C1 segment of cervical spinal cord (tissue), 14 donors: ENCODE measurements at regions not wholly inside any gene's neighbourhood (a gene's known extent, or its start where the extent isn't known, plus 50 kb on each side); places are given as distances from the start of the nearest gene placed in this dataset.
"Not testable (repeated sequence)": the region's sequence is repeated elsewhere in the genome, so short reads cannot be mapped to it uniquely, and the experiment has no call there.

Experiments
- DNase-seq, 14 donors: peaks; one replicate each; lab custom pipeline; 2025; lab: John Stamatoyannopoulos, UW

DNA sequence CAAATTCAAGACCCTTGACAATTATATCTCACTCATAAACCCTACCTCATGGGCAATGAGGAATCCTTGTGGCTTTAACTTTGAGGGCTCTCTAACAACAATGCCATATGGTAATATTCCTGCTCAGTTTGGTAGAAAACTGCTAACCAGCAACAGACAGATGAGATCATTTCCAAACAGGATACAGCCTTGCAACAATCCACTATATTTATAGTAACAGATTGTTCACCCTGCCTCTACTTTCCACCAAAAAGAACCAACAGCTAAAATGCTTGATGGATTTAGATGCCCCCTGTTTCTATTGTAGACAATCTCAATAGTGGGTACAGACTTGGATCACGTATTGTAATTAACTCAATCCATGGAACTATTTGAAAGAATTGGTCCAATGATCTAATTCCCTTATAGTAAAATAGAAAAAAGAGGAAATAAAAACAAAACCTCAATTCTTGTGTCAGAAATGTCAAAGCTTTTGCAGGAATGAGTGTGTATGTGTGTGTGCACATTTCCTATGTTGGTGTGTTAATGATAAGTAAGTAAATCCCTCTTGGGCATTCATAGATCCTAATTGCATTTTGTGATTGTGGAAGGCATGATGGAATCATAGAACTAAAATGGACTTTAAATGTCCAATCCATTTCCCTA lies 100.0 kb upstream of the EDEM3 start:
- DNase-seq, result peak in 1 of 14 donors; percentile 82

DNA sequence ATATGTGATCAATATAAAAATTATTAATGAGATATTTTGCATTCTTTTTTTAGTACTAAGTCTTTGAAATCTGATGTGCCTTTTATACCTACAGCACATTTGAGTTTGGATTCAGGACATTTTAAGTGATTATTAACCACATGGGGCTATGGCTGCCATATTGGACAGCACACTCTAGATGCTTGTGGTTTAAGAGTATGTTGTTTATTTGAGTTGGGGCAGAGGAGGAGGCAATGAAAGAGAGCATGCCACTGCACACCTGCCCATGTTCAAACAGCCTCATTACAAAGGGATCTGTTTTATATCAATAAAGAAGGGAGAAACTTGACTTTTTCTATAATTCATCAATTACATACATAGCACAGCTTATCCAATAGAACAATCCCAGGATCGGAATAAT lies 99.4 kb upstream of the EDEM3 start:
- DNase-seq, result no peak

DNA sequence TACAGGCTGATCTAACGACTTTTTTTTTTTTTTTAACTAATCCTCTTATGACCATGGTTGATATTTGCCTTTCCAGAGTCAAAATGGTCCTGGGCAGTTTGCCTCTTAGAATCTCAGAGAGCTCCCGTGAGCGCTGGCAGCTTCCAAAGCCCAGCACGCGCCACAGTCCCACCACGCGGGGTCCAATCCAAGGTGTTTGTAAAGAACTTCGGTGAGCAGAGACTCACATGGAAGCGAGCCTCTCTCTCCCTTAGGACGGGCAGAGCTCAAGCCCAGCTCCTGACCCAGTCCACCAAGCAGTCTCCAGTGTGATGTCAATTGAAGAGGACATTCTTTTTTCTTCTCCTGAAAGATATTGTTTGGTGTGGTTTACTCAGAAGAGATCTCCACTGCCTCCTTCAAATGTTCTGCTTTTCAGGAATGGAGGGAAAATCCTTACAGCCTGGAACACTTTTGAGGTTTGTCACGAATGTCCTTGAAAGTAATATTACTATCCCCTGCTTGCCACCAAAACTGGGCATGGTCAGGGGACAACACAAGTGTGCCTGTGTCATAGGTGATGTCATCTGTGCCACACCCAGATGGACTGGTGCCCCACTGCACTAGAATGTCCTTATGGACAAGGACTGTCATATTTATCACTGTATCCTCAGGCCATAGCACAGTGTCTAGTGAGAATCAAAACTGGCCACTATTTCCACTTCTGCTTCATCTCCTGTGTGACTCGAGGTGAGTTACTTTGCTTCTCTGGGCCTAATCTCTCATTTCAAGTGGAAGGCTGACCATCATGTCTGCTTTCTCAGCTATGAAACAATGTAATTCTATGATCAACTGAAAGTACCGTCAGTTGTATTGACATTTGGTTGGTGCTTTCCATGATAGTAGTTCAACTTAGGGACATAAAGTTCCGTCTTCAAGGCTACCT lies 97.4 kb upstream of the EDEM3 start:
- DNase-seq, result no peak

DNA sequence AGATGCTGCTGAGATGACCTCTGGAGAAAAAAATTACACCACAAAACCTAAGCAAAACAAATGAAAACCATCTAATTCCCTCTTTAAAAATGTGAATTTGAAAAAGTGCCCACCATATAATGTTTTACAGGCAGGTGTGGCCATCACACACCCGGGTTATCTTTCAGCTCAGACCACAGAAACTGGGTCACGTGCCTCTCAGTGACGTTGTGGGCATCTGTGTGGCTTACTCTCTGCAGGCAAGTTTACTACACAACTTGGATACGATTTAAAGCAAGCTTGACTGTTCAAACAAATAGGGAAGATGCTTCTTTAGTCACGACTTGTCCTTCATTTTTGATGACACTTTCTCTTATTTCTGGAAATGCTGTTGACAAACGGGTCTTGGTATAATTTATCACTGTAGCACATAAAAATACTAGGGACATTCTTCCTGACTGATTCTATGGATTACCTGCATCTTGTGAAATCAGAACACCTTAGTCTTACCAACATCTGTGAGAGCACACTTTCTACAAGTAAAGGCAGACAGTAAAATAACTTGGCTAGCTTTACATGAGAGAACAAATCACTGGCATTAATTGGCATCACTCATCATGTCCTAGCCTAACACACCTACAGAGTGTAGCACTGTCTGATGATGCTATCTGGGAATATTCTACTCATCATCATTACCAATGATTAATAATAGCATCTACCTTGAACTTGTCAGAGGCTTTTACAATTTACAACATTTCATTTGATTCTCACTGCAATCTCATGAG lies 89.3 kb upstream of the EDEM3 start:
- no peak for DNase-seq

DNA sequence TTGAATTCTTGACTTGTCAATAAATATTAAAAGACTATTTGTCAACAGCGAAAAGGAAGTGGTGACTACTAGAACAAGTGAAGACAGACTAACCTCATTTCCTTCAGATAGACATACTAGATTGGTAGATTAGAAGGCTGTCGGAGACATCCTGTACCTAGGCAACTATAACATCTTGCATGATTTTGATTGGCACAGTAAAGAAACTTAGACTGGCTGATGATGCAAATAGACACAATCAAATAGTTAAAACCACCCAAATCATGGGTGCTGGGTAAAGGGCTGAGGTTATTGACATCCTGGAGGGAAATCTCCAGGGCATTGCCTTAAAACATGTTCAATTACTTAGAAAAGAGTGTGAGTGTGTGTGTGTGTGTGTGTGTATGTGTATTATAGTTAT lies 85.9 kb upstream of the EDEM3 start:
- DNase-seq, result no peak

DNA sequence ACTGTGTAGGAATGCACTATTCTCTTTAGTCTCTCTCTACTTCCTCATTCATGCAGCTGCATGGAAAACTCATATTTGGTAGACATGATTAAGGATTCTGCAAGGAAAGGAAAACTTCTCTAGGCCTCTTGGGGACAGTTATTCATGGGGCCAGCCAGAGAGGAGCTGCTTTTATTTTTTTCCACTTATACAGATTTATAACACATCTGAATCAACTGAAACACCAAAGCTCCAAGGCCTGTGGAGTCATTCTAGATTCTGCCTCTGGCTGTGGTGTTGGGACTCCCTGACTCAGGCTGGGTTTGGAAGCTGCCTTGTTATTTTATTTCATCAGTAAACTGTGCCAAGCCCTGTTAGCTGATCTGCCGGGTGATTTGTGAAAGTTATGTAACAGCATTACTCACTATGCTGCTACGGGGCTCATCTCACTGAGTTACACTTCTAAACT lies 83.9 kb upstream of the EDEM3 start:
- DNase-seq, result peak in 3 of 14 donors; percentile 4 to 60 (median 37)

DNA sequence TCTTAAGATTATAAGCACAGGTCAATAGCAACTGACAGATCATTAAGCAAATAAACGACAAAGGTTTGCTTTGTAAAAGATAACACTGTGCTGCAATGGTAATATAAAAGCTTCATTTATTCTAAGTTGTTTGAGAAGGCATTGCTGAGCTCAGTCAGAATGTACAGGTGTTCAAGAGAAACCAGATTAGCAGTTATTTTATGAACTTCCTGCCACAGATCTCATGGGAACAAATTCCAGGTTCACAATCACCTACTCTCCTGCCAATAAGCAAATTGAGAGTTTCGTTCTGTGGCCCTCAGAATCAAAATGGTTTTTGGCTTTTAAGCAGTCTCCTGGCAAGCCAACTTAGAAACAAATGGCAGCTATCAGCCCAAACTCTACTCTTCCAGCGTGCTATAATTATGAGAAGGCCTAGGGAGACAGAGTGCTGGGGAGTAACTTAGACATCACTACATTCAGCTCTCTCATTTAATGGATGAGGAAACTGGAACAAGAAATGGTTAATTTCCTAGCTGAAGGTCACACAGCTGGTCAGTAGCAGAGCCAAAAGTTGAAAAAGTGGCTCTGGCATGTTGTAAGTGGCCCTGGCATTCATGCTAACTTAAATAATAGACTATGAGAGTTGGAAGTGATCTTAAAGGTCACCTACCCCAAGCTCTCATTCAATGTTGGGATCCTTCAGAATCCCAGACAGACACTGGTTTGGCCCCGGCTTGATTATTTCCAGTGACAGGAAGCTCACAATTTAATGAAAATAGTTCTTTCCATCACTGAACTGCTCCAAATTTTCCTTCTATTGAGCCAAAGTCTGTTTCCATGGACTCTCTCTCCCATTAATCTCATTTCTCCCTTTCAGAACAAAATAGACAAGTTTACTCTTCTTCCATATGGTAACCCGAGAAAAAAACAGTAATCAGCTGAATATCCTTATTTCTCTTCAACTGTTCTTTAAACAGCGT lies 82.6 kb upstream of the EDEM3 start:
- DNase-seq, result no peak

DNA sequence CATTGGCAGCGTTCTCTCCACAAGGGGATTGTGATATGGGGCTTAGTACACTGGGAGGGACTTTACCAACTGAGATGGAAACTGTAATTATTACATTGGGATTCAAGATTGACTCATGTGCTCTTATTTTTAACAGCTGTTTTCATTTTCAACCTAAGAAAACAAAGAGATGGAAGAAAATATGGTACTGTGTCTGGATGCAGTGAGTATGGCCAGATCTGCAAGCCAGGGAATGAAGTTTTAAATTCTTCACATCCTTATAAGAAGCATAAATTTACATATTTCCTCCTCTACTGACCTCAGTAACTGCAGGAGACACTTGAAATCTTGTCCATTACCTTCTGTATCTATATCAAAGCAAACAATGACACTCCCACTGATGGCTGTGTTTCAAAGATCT lies 81.5 kb upstream of the EDEM3 start:
- DNase-seq, result no peak

DNA sequence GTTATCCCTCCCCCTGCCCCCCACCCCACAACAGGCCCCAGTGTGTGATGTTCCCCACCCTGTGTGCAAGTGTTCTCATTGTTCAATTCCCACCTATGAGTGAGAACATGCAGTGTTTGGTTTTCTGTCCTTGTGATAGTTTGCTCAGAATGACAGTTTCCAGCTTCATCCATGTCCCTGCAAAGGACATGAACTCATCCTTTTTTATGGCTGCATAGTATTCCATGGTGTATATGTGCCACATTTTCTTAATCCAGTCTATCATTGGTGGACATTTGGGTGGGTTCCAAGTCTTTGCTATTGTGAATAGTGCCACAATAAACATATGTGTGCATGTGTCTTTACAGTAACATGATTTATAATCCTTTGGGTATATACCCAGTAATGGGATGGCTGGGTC lies 79.3 kb upstream of the EDEM3 start:
- DNase-seq, result not testable (repeated sequence)

DNA sequence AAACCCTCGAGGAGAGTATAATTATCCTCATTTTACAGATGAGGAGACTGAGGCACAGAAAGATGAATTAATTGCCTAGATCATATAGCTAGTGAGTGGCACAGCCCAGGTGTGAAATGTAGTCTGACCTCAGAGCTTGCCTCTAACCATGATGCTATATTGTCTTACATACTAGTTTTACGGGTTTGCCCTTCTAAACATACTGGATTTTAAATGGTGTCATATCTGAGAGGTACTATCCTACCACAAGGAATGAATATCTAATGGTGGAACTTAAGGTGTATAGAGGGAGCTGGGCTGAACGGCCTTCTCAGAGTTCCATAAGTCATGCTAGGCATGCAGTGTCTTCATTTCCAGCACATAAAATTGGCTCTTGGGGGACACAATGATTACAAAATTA lies 77.9 kb upstream of the EDEM3 start:
- no peak for DNase-seq

DNA sequence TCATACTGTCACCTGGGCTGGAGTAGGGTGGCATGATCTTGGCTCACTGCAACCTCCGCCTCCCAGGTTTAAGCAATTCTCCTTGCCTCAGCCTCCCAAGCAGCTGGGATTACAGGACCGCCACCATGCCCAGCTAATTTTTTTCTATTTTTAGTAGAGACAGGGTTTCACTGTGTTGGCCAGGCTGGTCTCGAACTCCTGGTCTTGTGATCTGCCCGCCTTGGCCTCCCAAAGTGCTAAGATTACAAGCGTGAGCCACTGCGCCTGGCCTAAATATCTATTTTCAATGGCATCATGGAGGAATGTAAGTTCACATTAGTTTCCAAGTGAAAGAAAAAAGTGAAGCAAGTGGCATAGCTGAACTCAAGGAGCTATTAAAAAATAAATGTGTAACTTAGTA lies 74.8 kb upstream of the EDEM3 start:
- not testable (repeated sequence) for DNase-seq

DNA sequence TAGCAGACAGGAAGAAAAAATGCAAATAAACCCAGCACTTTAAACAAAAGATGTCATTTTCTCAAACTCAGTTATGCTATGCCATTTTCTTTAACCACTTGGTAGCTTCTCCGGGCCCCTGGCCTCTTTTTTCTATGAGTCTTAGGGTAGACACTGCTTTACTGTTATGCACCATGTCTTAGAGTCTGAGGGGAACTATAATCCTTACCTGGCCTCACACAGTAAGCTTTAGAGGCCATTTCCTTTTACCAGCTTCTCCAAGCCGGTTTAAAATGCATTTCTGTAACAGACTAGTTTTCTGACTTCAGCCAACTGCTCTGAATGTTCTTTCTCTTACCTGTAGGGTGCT lies 73.7 kb upstream of the EDEM3 start:
- no peak for DNase-seq

DNA sequence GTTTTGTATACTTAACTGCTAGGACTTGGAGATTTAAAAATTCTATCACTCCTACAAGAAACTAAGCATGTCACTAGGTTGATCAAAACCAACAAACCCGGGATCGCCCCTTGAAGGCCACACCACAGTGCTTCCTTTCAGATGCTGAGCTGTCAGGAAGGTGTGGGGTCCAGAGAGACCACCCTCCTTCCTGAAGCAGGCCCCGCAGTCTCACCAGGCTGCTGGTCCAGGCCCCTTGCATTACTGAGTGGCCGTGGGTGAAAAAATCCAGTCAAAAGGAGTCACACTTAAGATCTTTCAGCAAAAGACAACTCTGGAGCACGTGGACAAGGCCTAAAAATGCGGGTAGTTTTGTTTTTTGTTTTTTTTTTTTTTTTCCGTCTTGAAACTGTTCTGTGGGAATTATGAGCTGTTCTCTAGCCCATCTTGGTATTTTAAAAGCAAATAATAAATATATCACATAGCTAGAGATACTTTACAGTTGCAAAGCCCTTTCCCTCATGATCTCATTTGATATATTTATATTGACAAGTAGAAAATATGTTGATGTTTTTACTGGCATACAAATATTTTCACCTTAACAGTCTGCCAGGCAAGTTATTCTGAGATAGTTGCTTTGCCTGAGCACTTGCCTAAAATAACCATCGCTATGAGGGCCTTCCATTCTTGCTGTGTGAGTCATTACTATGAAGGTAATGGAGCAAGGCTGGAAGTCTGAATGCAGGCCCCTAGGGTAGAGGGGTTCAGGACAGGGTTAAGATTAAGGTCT lies 73.1 kb upstream of the EDEM3 start:
- DNase-seq, result no peak

DNA sequence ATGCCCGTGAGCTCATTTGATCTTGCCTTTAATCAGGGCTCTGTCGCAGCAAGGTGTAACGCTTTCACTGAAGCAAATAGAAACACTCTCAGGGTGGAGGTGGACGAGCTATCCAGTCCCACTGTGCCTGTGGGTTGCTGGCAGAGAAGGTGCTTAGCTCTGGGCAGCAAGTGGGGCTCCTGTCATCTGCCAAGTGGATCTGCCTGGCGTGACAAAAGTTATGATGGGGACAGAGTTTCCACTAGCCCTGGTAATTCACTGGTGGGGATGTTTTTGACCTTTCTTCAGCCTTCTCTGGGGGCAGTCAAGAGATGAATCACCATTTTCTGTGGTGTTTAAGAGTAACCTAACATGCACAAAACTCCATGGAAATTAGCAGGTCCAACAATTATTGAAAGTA lies 71.3 kb upstream of the EDEM3 start:
- peak in 1 of 14 donors; percentile 13 for DNase-seq

DNA sequence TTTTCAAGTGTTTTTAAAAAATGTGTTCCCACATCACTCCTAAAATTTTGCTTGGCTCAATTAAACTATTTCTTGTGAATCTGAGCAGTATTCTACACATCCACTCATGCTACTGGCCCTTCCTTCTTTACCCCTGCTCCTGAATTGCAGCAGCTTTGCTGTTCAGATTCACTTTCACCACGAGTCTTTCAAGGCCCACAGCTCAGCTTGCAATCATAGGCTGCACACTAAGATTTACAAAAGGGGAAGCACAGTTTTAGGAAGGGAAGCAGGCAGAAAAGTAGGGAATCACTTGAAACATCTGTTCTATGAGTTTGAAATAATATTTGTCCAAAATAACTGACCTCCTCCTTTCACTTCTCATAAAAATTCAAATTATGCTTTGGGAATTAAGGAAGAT lies 70.9 kb upstream of the EDEM3 start:
- no peak for DNase-seq

DNA sequence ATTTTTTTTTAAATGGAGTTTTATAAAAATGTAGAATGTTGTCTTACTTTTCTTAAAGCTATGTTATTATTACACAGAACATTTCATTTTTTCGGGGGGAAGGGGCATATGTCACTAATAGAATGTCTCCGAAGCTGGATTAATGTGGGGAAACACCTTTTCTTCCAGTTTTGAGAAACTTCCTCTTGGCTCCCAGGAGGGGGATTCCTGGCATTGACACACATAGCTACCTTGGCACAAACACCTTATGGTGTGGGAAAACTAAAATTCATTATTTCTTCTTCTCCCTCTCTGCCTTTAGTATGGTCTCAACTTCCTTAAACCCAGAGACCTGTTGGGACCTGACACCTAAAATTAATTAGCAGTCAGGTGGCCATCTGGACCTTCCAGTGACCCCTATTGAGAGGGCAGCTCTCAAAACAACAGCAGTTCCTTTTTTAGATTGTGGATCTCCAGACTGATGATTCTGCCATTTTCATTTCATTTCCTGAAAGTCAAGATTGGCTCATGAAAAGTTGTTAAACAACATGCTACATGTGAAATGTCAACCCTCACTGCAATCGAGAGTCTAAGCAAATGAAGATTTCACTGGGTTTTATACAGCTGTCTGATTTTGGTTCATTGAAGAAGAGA lies 70.1 kb upstream of the EDEM3 start:
- no peak for DNase-seq

DNA sequence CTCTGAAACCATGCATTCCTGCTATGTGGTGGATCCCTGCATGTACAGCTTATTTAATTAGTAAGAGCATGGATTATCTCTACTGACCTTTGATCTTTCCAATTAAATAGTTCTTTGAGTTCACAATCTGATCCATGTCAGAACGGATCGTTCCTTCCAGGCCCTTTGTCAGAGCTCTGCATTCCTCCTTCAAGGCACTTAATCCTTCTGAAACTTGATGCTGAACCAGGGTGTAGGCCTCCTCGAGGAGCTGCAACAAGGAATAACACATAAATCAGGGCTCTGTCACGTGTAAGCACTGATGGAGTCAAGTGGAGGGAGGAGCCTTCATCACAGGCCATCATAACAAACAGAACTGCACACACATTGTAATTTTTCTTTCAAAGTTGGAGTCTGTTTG lies 68.4 kb upstream of the EDEM3 start:
- no peak for DNase-seq

DNA sequence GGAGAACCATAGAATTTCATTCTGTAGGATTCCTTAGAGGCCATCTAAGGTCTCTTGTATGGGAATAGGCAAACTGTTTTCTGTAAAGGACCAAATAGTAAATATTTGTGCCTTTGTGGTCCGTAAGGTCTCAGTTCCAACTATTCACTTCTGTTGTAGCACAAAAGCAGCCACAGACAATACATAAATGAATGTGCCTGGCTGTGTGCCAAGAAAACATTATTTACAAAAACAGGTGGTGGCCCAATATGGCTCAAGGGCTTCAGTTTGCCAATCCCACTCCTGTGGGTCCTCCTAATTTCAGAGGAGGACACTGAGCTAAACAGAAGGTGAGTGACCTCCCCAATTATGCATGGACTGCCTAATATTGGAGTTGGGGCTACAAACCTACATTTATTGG lies 67.6 kb upstream of the EDEM3 start:
- peak in 1 of 14 donors; percentile 36 for DNase-seq

DNA sequence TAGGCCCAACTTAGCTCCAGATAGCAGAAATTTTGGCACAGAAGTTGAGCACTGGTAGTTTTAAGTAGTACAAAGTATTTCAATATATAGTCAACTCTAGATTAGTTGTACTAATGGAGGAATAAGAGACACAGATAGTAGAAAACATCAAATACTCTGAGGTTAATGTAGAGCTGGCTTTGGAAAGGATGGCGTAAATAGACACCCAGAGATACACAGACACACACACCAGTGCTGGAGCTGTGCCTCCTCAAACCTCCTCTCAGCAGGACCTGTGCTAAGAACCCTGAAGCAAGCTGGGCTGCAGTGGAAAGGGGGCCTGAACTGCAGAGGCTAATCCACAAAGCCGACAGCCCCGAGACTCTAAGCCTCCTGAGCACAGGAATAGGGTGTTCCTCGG lies 67.0 kb upstream of the EDEM3 start:
- no peak for DNase-seq

DNA sequence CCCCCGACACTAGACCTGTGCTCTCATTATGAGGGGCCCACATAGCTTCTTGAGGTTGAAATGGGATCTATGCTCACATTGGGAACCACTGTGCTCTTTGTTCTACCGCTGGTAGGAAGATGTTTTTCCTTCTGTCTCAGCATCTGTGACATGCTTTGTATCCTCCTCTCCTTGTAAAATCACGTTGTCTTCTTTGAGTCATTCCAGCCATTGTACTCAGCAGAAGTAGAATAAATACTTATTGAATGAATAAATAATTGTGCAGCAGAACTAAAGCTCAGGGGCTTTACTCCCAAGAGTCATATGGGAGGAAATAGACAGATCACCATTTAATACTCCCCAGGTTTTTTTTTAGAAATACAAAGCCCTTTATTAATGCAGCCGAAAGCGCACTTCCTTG lies 66.3 kb upstream of the EDEM3 start:
- no peak for DNase-seq
